Tibial nerve (tissue), 4 donors: ENCODE measurements at regions not wholly inside any gene's neighbourhood (a gene's known extent, or its start where the extent isn't known, plus 50 kb on each side); places are given as distances from the start of the nearest gene placed in this dataset.
"Not testable (repeated sequence)": the region's sequence is repeated elsewhere in the genome, so short reads cannot be mapped to it uniquely, and the experiment has no call there.

ENCODE experiments used
- DNase-seq, 2 donors: peaks; one replicate each; pipeline ENCODE4 v3.0.0-alpha.2; 2019; ENCODE audit warnings: low spot score in 2 of 2
- H3K27ac ChIP-seq, 4 donors: fragments of 200-600 bp; sonication (generic) in 3 of 4; one replicate each; pipeline ENCODE4 v1.5.1; 2017 to 2019; ENCODE audit warnings: mild to moderate bottlenecking in 1 of 4
- H3K27me3 ChIP-seq, 2 donors: fragments of 200-600 bp; sonication (generic) in 1 of 2; one replicate each; pipeline versions ENCODE4 v1.5.1 to v1.6.0; 2017 to 2019
- H3K36me3 ChIP-seq, 3 donors: fragments of 200-600 bp; sonication (generic); one replicate each; pipeline ENCODE4 v1.5.1; 2018 to 2019
- H3K4me1 ChIP-seq, 4 donors: fragments of 200-600 bp; sonication (generic) in 3 of 4; one replicate each; pipeline ENCODE4 v1.5.1; 2017 to 2019
- H3K4me3 ChIP-seq, 4 donors: fragments of 200-600 bp; sonication (generic) in 3 of 4; one replicate each; pipeline ENCODE4 v1.5.1; 2017 to 2019; ENCODE audit warnings: mild to moderate bottlenecking in 1 of 4, moderate library complexity in 1 of 4
- H3K9me3 ChIP-seq, 4 donors: fragments of 200-600 bp; sonication (generic) in 3 of 4; one replicate each; pipeline ENCODE4 v1.5.1; 2017 to 2019
- CTCF ChIP-seq, 5 experiments: fragments of 200-600 bp in 3 of 5; fragments of 450-650 bp in 2 of 5; sonication (generic) in 3 of 5; IDR thresholded peaks; one replicate each; pipeline ENCODE4 v1.5.1; 2016 to 2019; ENCODE audit warnings: antibody characterized with exemption in 5 of 5, mild to moderate bottlenecking in 3 of 5, moderate library complexity in 2 of 5
- EP300 ChIP-seq, 2 donors: sonication (generic); formaldehyde crosslinking; IDR thresholded peaks; one replicate each; pipeline ENCODE4 v1.6.1; 2017; ENCODE audit warnings: antibody characterized with exemption in 2 of 2, mild to moderate bottlenecking in 1 of 2
- POLR2A ChIP-seq, 2 donors: fragments of 450-650 bp; IDR thresholded peaks; one replicate each; pipeline ENCODE4 v1.6.1; 2017; ENCODE audit warnings: antibody characterized with exemption in 2 of 2, mild to moderate bottlenecking in 2 of 2, moderate library complexity in 2 of 2
- WGBS, 2 donors: methylation state at CpG; one replicate each; pipeline ENCODE4 v1.1.5; 2018; 5-methylcytosine and 5-hydroxymethylcytosine counted together

GRCh38 chr5:98543490-98543889, 230.0 kb upstream of the RGMB start:
- no peak overlapping the region for H3K27ac ChIP-seq
- no peak for DNase-seq
- 90 to 93% methylated on average over 4 of the region's 4 CpGs for WGBS, 2 donors
- H3K4me3 ChIP-seq: no peak overlapping the region
- H3K4me1 ChIP-seq: no peaks in the 10 kb centered on the region
- TF ChIP-seq CTCF (IDR thresholded peaks at IDR 0.05) (no peak), EP300 (IDR thresholded peaks at IDR 0.05) (no peak), POLR2A (IDR thresholded peaks at IDR 0.05) (no peak)
- H3K27me3 ChIP-seq: no peaks in the 10 kb centered on the region
- peaks cover 0 to 40% (median 6%) of the 10 kb centered on the region in 4 donors for H3K9me3 ChIP-seq
- no peaks in the 10 kb centered on the region for H3K36me3 ChIP-seq

DNA sequence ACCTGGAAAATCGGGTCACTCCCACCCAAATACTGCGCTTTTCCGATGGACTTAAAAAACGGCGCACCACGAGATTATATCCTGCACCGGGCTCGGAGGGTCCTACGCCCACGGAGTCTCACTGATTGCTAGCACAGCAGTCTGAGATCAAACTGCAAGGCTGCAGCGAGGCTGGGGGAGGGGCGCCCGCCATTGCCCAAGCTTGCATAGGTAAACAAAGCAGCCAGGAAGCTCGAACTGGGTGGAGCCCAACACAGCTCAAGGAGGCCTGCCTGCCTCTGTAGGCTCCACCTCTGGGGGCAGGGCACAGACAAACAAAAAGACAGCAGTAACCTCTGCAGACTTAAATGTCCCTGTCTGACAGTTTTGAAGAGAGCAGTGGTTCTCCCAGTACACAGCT, 226.5 kb upstream of the RGMB start:
- not testable (repeated sequence) for H3K27ac ChIP-seq, H3K4me3 ChIP-seq, H3K27me3 ChIP-seq, DNase-seq, H3K36me3 ChIP-seq, H3K4me1 ChIP-seq
- peaks cover 0 to 18% (median 3%) of the 10 kb centered on the region in 4 donors for H3K9me3 ChIP-seq
- 75 to 77% methylated on average over 10 to 14 of the region's 14 CpGs for WGBS, 2 donors

- DNase-seq: no peak
- no peaks in the 10 kb centered on the region for H3K36me3 ChIP-seq
- no peak for TF ChIP-seq CTCF (IDR thresholded peaks at IDR 0.05)
- no peak for TF ChIP-seq EP300 (IDR thresholded peaks at IDR 0.05)
- TF ChIP-seq POLR2A (IDR thresholded peaks at IDR 0.05): no peak
- H3K4me1 ChIP-seq: no peaks in the 10 kb centered on the region
- H3K4me3 ChIP-seq: no peak overlapping the region
- no peak overlapping the region for H3K27ac ChIP-seq
- H3K9me3 ChIP-seq: no peaks in the 10 kb centered on the region
- 96 to 97% methylated on average over 1 of the region's 1 CpG for WGBS, 2 donors
- no peaks in the 10 kb centered on the region for H3K27me3 ChIP-seq
These were observed 216.8 kb upstream of the RGMB start for GRCh38 chr5:98556712-98557111.

DNA sequence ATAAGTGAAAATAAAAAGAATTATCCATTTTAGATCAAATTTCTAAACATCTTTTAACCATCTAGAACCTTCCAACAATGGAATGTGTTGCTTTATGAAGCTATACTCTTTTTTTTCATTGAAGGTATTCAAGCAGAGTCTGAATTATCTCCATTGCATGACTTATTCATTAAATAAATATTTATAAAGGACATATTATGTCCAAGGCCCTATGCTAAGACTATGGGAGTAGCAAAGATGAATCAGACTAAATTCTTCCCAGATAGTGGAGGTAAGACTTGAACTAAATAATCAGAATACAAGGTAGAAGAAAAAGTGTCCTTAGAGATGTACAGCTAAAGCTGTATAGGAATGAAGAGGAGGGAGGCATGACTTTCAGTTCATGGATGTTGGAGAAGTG, 215.5 kb upstream of the RGMB start:
- Histone ChIP-seq H3K4me3 (no peak overlapping the region), H3K4me1 (no peaks in the 10 kb centered on the region), H3K27ac (no peak overlapping the region), H3K9me3 (no peaks in the 10 kb centered on the region), H3K27me3 (no peaks in the 10 kb centered on the region), H3K36me3 (no peaks in the 10 kb centered on the region)
- DNase-seq: no peak
- TF ChIP-seq CTCF (IDR thresholded peaks at IDR 0.05): no peak
- TF ChIP-seq EP300 (IDR thresholded peaks at IDR 0.05): no peak
- no peak for TF ChIP-seq POLR2A (IDR thresholded peaks at IDR 0.05)

GRCh38 chr5:98563885-98564653, 209.4 kb upstream of the RGMB start:
- Histone ChIP-seq H3K4me3 (no peak overlapping the region), H3K4me1 (no peaks in the 10 kb centered on the region), H3K36me3 (no peaks in the 10 kb centered on the region), H3K27me3 (no peaks in the 10 kb centered on the region), H3K9me3 (no peaks in the 10 kb centered on the region), H3K27ac (peak overlapping the region in 2 of 4 donors; percentile 70 to 71)
- TF ChIP-seq EP300 (IDR thresholded peaks at IDR 0.05) (peak in 1 of 2 donors; percentile 57), CTCF (IDR thresholded peaks at IDR 0.05) (no peak)
- 22 to 31% methylated on average over 2 of the region's 2 CpGs for WGBS, 2 donors
- DNase-seq: no peak
